Adrenal gland (tissue), 5 donors: ENCODE measurements at regions not wholly inside any gene's neighbourhood (a gene's known extent, or its start where the extent isn't known, plus 50 kb on each side); places are given as distances from the start of the nearest gene placed in this dataset.
"Not testable (repeated sequence)": the region's sequence is repeated elsewhere in the genome, so short reads cannot be mapped to it uniquely, and the experiment has no call there.

Experiments
- CTCF ChIP-seq, 6 experiments: fragments of 450-650 bp in 4 of 6; fragments of 200-600 bp in 2 of 6; sonication (generic) in 1 of 6; IDR thresholded peaks; 1 replicate in 5 of 6; 2 replicates in 1 of 6; pipeline versions ENCODE4 v1.5.1 to v1.8.0; 2016 to 2021; ENCODE audit warnings: antibody characterized with exemption in 6 of 6, mild to moderate bottlenecking in 2 of 6, moderate library complexity in 1 of 6
- POLR2A ChIP-seq, 2 donors: fragments of 450-650 bp; IDR thresholded peaks; one replicate each; pipeline ENCODE4 v1.6.1; 2017; ENCODE audit warnings: antibody characterized with exemption in 2 of 2, mild to moderate bottlenecking in 2 of 2, moderate library complexity in 1 of 2
- donor health status: DM: no; HTN: no; CAD: no.

- not testable (repeated sequence) for TF ChIP-seq CTCF, POLR2A (IDR thresholded peaks at IDR 0.05)
Observed at GRCh38 chr5:67837225-67837624, 378.3 kb upstream of the PIK3R1 start.
